ENCODE measurements at regions not wholly inside any gene's neighbourhood (a gene's known extent, or its start where the extent isn't known, plus 50 kb on each side); places are given as distances from the start of the nearest gene placed in this dataset.

DNA sequence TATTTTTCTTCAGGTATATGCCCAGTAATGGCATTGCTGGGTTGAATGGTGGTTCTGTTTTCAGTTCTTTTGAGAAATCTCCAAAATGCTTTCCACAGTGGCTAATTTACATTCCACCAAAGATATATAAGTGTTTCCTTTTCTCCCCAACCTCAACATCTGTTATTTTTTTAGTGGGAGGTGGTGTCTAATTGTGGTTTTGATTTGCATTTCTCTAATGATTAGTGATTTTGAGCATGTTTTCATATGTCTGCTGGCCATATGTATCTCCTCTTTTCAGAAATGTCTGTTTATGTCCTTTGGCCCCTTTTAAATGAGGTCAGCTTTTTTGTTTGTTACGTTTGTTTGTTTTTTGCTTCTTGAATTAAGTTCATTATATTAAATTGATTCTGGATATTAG lies 760.2 kb downstream of the KCNA4 start:
- Histone ChIP-seq H3K4me2 (ENCODE audit: low read length) (no peak overlapping the region), H3K4me3 (replicated peaks in 1 of 2; ENCODE audit: low read depth in 1 of 2, low read length in 2 of 2) (no peak overlapping the region), H3K4me1 (ENCODE audit: control insufficient read depth in 1 of 2, insufficient read depth in 2 of 2, low read length in 2 of 2) (peaks cover 0 to 13% of the 10 kb centered on the region in 2 experiments; a peak in 2 of 4 replicates), H4K20me1 (ENCODE audit: insufficient read depth) (no peaks in the 10 kb centered on the region), H3K79me2 (ENCODE audit: insufficient read depth, low read length) (no peaks in the 10 kb centered on the region), H3K9me2 (ENCODE audit: insufficient read depth) (no peaks in the 10 kb centered on the region), H3K9ac (ENCODE audit: low read length) (no peak overlapping the region), H3K27me3 (ENCODE audit: insufficient read depth, low read length) (no peaks in the 10 kb centered on the region), H2AFZ (ENCODE audit: low read depth, low read length, poor library complexity, severe bottlenecking) (no peak overlapping the region), H3K27ac (ENCODE audit: low read depth, low read length) (no peak overlapping the region), H3K36me3 (ENCODE audit: control insufficient read depth in 1 of 2, insufficient read depth in 2 of 2, low read length in 2 of 2) (no peaks in the 10 kb centered on the region), H3K9me3 (ENCODE audit: control insufficient read depth in 1 of 2, insufficient read depth in 1 of 2, low read depth in 1 of 2, low read length in 2 of 2) (no peaks in the 10 kb centered on the region)
- ChIA-PET POLR2A (no interaction called here), CTCF (no interaction called here), RAD21 (ENCODE audit: low non-redundant PET in 1 of 2, low total read pairs in 2 of 2, uncharacterized antibody in 2 of 2, unreplicated experiment in 2 of 2) (no interaction called here)
- BruUV-seq (replicated peaks) = no TSS peak
- DNase-seq (ENCODE audit: low read depth, low spot score) (no peak), ATAC-seq (no peak)
- intact Hi-C loops (cut with micrococcal nuclease) = no loop called here
- TF ChIP-seq SP1 (IDR thresholded peaks at IDR 0.05; ENCODE audit: low read depth) = no peak
- no peak for TF ChIP-seq TCF7L2 (IDR thresholded peaks at IDR 0.05; ENCODE audit: borderline replicate concordance, extremely low read depth, insufficient read depth, insufficient read length)
- TF ChIP-seq CBX3 (IDR thresholded peaks at IDR 0.05; ENCODE audit: low read depth) = no peak
- TF ChIP-seq ELF1 (IDR thresholded peaks at IDR 0.05; ENCODE audit: borderline replicate concordance, low read depth) = no peak
- no peak for TF ChIP-seq POLR2AphosphoS5 (IDR thresholded peaks at IDR 0.05; ENCODE audit: low read depth, low read length)
- no peak for TF ChIP-seq POLR2A (IDR thresholded peaks at IDR 0.05; ENCODE audit: borderline replicate concordance, extremely low read depth, insufficient read depth, insufficient read length)
- no peak for TF ChIP-seq JUND (IDR thresholded peaks at IDR 0.05)
- TF ChIP-seq, protein P1, sequence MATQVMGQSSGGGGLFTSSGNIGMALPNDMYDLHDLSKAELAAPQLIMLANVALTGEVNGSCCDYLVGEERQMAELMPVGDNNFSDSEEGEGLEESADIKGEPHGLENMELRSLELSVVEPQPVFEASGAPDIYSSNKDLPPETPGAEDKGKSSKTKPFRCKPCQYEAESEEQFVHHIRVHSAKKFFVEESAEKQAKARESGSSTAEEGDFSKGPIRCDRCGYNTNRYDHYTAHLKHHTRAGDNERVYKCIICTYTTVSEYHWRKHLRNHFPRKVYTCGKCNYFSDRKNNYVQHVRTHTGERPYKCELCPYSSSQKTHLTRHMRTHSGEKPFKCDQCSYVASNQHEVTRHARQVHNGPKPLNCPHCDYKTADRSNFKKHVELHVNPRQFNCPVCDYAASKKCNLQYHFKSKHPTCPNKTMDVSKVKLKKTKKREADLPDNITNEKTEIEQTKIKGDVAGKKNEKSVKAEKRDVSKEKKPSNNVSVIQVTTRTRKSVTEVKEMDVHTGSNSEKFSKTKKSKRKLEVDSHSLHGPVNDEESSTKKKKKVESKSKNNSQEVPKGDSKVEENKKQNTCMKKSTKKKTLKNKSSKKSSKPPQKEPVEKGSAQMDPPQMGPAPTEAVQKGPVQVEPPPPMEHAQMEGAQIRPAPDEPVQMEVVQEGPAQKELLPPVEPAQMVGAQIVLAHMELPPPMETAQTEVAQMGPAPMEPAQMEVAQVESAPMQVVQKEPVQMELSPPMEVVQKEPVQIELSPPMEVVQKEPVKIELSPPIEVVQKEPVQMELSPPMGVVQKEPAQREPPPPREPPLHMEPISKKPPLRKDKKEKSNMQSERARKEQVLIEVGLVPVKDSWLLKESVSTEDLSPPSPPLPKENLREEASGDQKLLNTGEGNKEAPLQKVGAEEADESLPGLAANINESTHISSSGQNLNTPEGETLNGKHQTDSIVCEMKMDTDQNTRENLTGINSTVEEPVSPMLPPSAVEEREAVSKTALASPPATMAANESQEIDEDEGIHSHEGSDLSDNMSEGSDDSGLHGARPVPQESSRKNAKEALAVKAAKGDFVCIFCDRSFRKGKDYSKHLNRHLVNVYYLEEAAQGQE (IDR thresholded peaks at IDR 0.05; ENCODE audit: low read depth) = no peak
- no peak for TF ChIP-seq EGR1 (IDR thresholded peaks at IDR 0.05; ENCODE audit: low read depth)
- no peak for TF ChIP-seq SRF (IDR thresholded peaks at IDR 0.05; ENCODE audit: low read depth)
- TF ChIP-seq RAD21 (IDR thresholded peaks at IDR 0.05; ENCODE audit: low read depth) = no peak
- TF ChIP-seq, protein P2, sequence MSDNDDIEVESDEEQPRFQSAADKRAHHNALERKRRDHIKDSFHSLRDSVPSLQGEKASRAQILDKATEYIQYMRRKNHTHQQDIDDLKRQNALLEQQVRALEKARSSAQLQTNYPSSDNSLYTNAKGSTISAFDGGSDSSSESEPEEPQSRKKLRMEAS (IDR thresholded peaks at IDR 0.05) = no peak
- no peak for TF ChIP-seq SIN3A (IDR thresholded peaks at IDR 0.05; ENCODE audit: low read depth)
- TF ChIP-seq EZH2 (IDR thresholded peaks at IDR 0.05) = no peak
- TF ChIP-seq FOSL1 (IDR thresholded peaks at IDR 0.05; ENCODE audit: low read depth) = no peak
- TF ChIP-seq ZNF274 (IDR thresholded peaks at IDR 0.05; ENCODE audit: low read depth, low read length) = no peak
